K562 (cell line): ENCODE measurements at regions not wholly inside any gene's neighbourhood (a gene's known extent, or its start where the extent isn't known, plus 50 kb on each side); places are given as distances from the start of the nearest gene placed in this dataset.

ENCODE experiments used
- ATAC-seq: fragments of 200-7000 bp; cut with Tn5 transposase; 3 replicates; pipeline ENCODE4 v1.9.1; 2020; ENCODE audit warnings: moderate library complexity
- BruUV-seq: library from RNA; stranded (reverse); fragments of 400-500 nt; replicated peaks from 2 replicates; lab custom pipeline; 2021; lab: Mats Ljungman, UMichigan
- CTCF ChIA-PET: fragments of 300-600 bp; formaldehyde crosslinking; extraction: SDS; loops from one replicate; lab custom pipeline; 2021; ENCODE audit warnings: low intra/inter-chr PET ratio; lab: Yijun Ruan, JAX
- POLR2A ChIA-PET: fragments of 300-600, 350-650 bp; sonication (Branson Sonifier 250); formaldehyde crosslinking; extraction: SDS; loops from one replicate; lab custom pipeline; 2021; ENCODE audit warnings: antibody characterized with exemption, inconsistent platforms; lab: Yijun Ruan, JAX
- DNase-seq, 4 experiments: peaks; one replicate each; pipeline versions ENCODE4 v3.0.0 to v3.0.0-alpha.2; 2011 to 2018; ENCODE audit warnings: low spot score in 3 of 4, mixed read lengths in 3 of 4; ENCODE audit errors: extremely low read depth in 1 of 4
- FAIRE-seq: peaks from 2 replicates; lab custom pipeline; 2011; peaks lifted over from hg19 to GRCh38; lab: Jason Lieb, UNC
- H2AFZ ChIP-seq: 2 replicates; pipeline ENCODE4 v1.6.0; 2011; ENCODE audit warnings: low read depth, low read length, control low read depth, inconsistent platforms
- H3K27ac ChIP-seq: fragments of 200-600 bp; 3 replicates; pipeline ENCODE4 v1.8.0; 2011; ENCODE audit warnings: low read depth, mild to moderate bottlenecking, control low read depth, inconsistent platforms, low read length, moderate library complexity, mixed read lengths; ENCODE audit errors: extremely low read depth
- H3K27me3 ChIP-seq, 2 experiments: fragments of 300-600 bp in 1 of 2; 2 replicates in 1 of 2; 3 replicates in 1 of 2; pipeline versions ENCODE4 v1.6.0 to v1.8.0; 2011; ENCODE audit warnings: inconsistent platforms in 2 of 2, low read length in 2 of 2, mild to moderate bottlenecking in 1 of 2, mixed read lengths in 1 of 2, moderate library complexity in 1 of 2; ENCODE audit not compliant: control insufficient read depth in 2 of 2, insufficient read depth in 2 of 2
- H3K36me3 ChIP-seq: fragments of 300-600 bp; 3 replicates; pipeline ENCODE4 v1.8.0; 2011; ENCODE audit warnings: mild to moderate bottlenecking, low read length, inconsistent platforms; ENCODE audit not compliant: control insufficient read depth, insufficient read depth
- H3K4me1 ChIP-seq, 2 experiments: fragments of 200-600 bp in 1 of 2; replicated peaks in 1 of 2; 2 replicates in 1 of 2; 3 replicates in 1 of 2; pipeline versions ENCODE4 v1.5.1 to v1.8.0; 2011; ENCODE audit warnings: inconsistent platforms in 2 of 2, low read length in 2 of 2, mild to moderate bottlenecking in 1 of 2, mixed read lengths in 1 of 2, moderate library complexity in 1 of 2; ENCODE audit not compliant: control insufficient read depth in 2 of 2, insufficient read depth in 2 of 2
- H3K4me2 ChIP-seq: 2 replicates; pipeline ENCODE4 v1.6.1; 2011; ENCODE audit warnings: low read length, control low read depth, inconsistent platforms, mixed read lengths; ENCODE audit not compliant: insufficient read depth
- H3K4me3 ChIP-seq: fragments of 200-600 bp; sonication (generic), shearing (Covaris generic); 2 replicates; pipeline ENCODE4 v1.5.1; 2016; ENCODE audit warnings: control low read depth, inconsistent platforms
- H3K79me2 ChIP-seq: fragments of 200-600 bp; 3 replicates; pipeline ENCODE4 v1.8.0; 2011; ENCODE audit warnings: low read length, inconsistent platforms; ENCODE audit not compliant: control insufficient read depth, insufficient read depth
- H3K9ac ChIP-seq, 2 experiments: 2 replicates each; pipeline versions ENCODE4 v1.6.0 to v1.6.1; 2011; ENCODE audit warnings: low read depth in 2 of 2, low read length in 2 of 2, control low read depth in 1 of 2, inconsistent platforms in 1 of 2, mild to moderate bottlenecking in 1 of 2, mixed read lengths in 1 of 2; ENCODE audit not compliant: insufficient read depth in 1 of 2
- H3K9me1 ChIP-seq: one replicate; pipeline ENCODE4 v1.6.0; 2011; ENCODE audit warnings: inconsistent platforms, mild to moderate bottlenecking, low read length, moderate library complexity; ENCODE audit not compliant: control insufficient read depth, insufficient read depth
- H3K9me3 ChIP-seq: replicated peaks from 2 replicates; pipeline ENCODE4 v1.5.1; 2011; ENCODE audit warnings: low read depth, low read length, inconsistent platforms; ENCODE audit not compliant: control insufficient read depth, insufficient read depth
- H4K20me1 ChIP-seq: replicated peaks from 2 replicates; pipeline ENCODE4 v1.6.1; 2011; ENCODE audit warnings: low read length, inconsistent platforms, mixed read lengths; ENCODE audit not compliant: control insufficient read depth, insufficient read depth
- CSDE1 ChIP-seq, 2 experiments: fragments of 450-650 bp; IDR thresholded peaks; 2 replicates each; pipeline ENCODE4 v1.6.1; 2016; ENCODE audit warnings: mild to moderate bottlenecking in 1 of 2
- MBD2 ChIP-seq: sonication (generic); IDR thresholded peaks from 2 replicates; pipeline ENCODE4 v1.6.1; 2016; ENCODE audit warnings: low read depth, borderline replicate concordance
- MCM7 ChIP-seq, 2 experiments: fragments of 450-650 bp; IDR thresholded peaks; 2 replicates each; pipeline ENCODE4 v1.6.1; 2016 to 2018
- MTA1 ChIP-seq: fragments of 450-650 bp; IDR thresholded peaks from 2 replicates; pipeline ENCODE4 v1.6.1; 2017; ENCODE audit warnings: borderline replicate concordance
- NCOA2 ChIP-seq, 2 experiments: fragments of 450-650 bp; IDR thresholded peaks; 2 replicates each; pipeline ENCODE4 v1.6.1; 2018; ENCODE audit warnings: mild to moderate bottlenecking in 2 of 2, moderate library complexity in 1 of 2; ENCODE audit not compliant: partially characterized antibody in 2 of 2
- TAL1 ChIP-seq: fragments of 450-650 bp; IDR thresholded peaks from 2 replicates; pipeline ENCODE4 v1.6.1; 2016; ENCODE audit warnings: mild to moderate bottlenecking
- ZNF232 ChIP-seq: sonication (generic); formaldehyde crosslinking; IDR thresholded peaks from 2 replicates; pipeline ENCODE4 v1.8.0; 2022; ENCODE audit warnings: mild to moderate bottlenecking, missing genetic modification reagents
- ZNF263 ChIP-seq: sonication (generic); formaldehyde crosslinking; IDR thresholded peaks from 2 replicates; pipeline ENCODE4 v1.8.0; 2022; ENCODE audit warnings: mild to moderate bottlenecking, missing genetic modification reagents, borderline replicate concordance
- WGBS: fragments of 100-300 bp; shearing (Covaris generic); methylation state at CpG from one replicate; pipeline ENCODE4 v1.1.6; 2016; ENCODE audit warnings: low coverage, mixed read lengths; ENCODE audit not compliant: insufficient coverage; ENCODE audit errors: missing lambda C conversion rate; 5-methylcytosine and 5-hydroxymethylcytosine counted together
- in situ Hi-C: fragments of 300-500 bp; cut with MboI; formaldehyde crosslinking; loops from 4 replicates; pipeline ENCODE4 v1.15.0; 2018; ENCODE audit warnings: inconsistent platforms, mixed read lengths
- intact Hi-C: fragments of 100-400 bp; cut with micrococcal nuclease; formaldehyde crosslinking; loops from 2 replicates; pipeline ENCODE4 v1.14.2; 2022
- TF ChIP-seq, protein P1 (sequence below): sonication (generic); formaldehyde crosslinking; IDR thresholded peaks from 2 replicates; pipeline ENCODE4 v1.8.1; 2023; ENCODE audit warnings: mild to moderate bottlenecking, missing genetic modification reagents

DNA sequence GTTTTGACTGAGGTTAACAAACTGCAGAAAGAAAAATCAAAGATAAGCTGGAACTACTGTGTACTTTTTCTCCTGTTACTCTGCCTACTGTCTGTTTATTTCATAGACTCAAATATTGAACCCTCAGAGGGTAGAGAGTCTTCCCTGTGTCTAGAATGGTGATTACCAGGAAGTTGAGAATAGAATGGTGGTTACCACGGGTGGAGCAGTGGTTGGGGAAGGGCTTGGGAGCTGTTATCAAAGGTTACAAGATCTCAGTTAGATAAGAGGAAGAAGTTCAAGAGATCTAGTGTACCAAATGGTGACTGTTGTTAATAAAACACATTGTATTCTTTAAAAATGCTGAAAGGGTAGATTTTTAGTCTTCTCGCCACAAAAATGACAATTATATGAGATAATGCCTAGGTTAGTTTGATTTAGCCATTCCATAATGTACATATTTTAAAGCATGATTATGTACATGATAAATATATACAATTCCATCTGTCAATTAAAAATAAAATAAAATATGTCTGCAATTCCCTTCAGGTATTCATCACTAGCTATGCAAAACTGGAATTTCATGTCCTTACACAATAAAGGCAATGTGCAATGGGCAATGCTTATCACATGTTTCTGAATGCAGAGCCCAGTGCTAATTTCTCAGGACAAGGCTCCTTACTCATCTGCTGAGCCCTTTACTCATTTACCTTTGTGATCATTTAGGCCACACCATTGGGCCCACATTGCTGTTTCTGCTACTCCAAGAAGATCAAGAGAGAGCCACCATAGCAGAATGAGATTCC, 474.3 kb upstream of the CAMK1G start:
- no peaks in the 10 kb centered on the region for H3K4me1 ChIP-seq
- CTCF ChIA-PET: no interaction called here
- no peak overlapping the region for H3K9ac ChIP-seq
- FAIRE-seq (no peak), DNase-seq (no peak), ATAC-seq (no peak)
- H3K9me1 ChIP-seq: no peaks in the 10 kb centered on the region
- H3K36me3 ChIP-seq: no peaks in the 10 kb centered on the region
- no peaks in the 10 kb centered on the region for H3K9me3 ChIP-seq
- POLR2A ChIA-PET: no interaction called here
- H3K27me3 ChIP-seq: no peaks in the 10 kb centered on the region
- H3K79me2 ChIP-seq: no peaks in the 10 kb centered on the region
- H3K4me2 ChIP-seq: no peak overlapping the region
- no peak overlapping the region for H3K4me3 ChIP-seq
- in situ Hi-C loops (no loop called here), intact Hi-C loops (no loop called here)
- H4K20me1 ChIP-seq: no peaks in the 10 kb centered on the region
- no peak overlapping the region for H3K27ac ChIP-seq
- TF ChIP-seq TAL1 (no peak), MBD2 (no peak), ZNF232 (no peak), NCOA2 (IDR thresholded peaks at IDR 0.05; ENCODE audit: partially characterized antibody in 2 of 2) (no peak), MCM7 (IDR thresholded peaks at IDR 0.05) (no peak), CSDE1 (IDR thresholded peaks at IDR 0.05) (no peak)
- H2AFZ ChIP-seq: no peak overlapping the region
- BruUV-seq: no TSS peak
- 3% methylated on average over 2 of the region's 2 CpGs for WGBS

DNA sequence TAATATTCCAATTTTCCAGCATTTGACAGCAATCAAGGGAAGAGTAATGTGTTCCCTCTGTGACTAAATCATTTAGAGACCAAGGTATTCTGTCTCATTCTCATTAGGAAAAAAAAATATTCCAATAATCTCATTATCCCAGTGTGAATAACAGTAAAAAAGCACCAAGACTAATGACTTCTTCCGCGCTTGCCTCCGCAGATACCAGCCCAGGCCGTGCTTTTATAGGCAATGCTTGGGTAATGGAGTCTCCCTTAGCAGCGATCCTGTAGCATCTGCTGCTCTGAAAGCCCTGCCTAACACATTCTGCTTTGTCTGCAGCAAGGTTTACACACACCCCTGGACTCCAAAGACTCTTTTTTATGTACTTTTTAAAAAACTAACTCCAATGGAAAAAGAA, 470.0 kb upstream of the CAMK1G start:
- no peaks in the 10 kb centered on the region for H3K4me1 ChIP-seq
- H4K20me1 ChIP-seq: no peaks in the 10 kb centered on the region
- TF ChIP-seq, protein P1, sequence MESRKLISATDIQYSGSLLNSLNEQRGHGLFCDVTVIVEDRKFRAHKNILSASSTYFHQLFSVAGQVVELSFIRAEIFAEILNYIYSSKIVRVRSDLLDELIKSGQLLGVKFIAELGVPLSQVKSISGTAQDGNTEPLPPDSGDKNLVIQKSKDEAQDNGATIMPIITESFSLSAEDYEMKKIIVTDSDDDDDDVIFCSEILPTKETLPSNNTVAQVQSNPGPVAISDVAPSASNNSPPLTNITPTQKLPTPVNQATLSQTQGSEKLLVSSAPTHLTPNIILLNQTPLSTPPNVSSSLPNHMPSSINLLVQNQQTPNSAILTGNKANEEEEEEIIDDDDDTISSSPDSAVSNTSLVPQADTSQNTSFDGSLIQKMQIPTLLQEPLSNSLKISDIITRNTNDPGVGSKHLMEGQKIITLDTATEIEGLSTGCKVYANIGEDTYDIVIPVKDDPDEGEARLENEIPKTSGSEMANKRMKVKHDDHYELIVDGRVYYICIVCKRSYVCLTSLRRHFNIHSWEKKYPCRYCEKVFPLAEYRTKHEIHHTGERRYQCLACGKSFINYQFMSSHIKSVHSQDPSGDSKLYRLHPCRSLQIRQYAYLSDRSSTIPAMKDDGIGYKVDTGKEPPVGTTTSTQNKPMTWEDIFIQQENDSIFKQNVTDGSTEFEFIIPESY (CRISPR knock-in tag): no peak
- TF ChIP-seq MTA1 (no peak), ZNF263 (CRISPR knock-in tag) (no peak)
- TF ChIP-seq, all 486 proteins: peak for 0
- Histone ChIP-seq H3K27ac (no peak overlapping the region), H3K27me3 (no peaks in the 10 kb centered on the region), H3K4me3 (no peak overlapping the region), H2AFZ (no peak overlapping the region), H3K36me3 (no peaks in the 10 kb centered on the region), H3K9me1 (no peaks in the 10 kb centered on the region), H3K4me2 (no peak overlapping the region), H3K9me3 (no peaks in the 10 kb centered on the region), H3K79me2 (no peaks in the 10 kb centered on the region), H3K9ac (no peak overlapping the region)
- ChIA-PET CTCF (no interaction called here), POLR2A (no interaction called here)
- DNase-seq (no peak), FAIRE-seq (no peak), ATAC-seq (no peak)
- no TSS peak for BruUV-seq
- intact Hi-C loops: no loop called here
- 0% methylated on average over 5 of the region's 5 CpGs for WGBS
- in situ Hi-C loops: no loop called here
